ENCODE measurements at regions not wholly inside any gene's neighbourhood (a gene's known extent, or its start where the extent isn't known, plus 50 kb on each side); places are given as distances from the start of the nearest gene placed in this dataset.

DNA sequence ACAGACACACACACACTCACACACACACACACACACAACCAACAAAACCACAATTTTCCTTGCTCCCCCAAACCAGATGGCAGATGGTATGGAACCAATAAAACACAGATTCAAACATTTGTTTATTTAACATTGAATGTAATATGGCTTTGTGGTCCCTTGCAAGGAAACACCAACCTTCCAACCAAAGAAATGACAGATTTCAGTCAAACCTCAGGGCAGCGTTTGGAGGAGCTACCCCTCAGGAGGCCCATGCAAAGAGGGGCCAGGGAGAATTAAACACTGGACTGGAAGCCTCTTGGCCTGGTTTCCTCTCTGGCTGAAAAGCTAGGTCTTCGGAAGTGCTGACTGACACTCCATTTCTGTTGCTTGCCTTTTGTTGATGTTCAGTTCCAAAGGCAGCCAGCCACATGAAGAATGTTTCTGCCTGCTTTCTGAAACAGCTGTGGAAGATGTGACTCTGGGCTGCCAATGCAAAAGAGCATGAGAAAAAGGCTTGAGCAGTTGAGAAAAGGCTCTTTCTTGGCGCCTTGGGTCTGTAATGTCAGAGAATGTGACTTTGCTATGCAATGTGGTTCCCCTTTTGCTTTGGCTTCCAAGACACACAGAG, 296.1 kb downstream of the RPLP1 start:
- TF ChIP-seq, protein P1, sequence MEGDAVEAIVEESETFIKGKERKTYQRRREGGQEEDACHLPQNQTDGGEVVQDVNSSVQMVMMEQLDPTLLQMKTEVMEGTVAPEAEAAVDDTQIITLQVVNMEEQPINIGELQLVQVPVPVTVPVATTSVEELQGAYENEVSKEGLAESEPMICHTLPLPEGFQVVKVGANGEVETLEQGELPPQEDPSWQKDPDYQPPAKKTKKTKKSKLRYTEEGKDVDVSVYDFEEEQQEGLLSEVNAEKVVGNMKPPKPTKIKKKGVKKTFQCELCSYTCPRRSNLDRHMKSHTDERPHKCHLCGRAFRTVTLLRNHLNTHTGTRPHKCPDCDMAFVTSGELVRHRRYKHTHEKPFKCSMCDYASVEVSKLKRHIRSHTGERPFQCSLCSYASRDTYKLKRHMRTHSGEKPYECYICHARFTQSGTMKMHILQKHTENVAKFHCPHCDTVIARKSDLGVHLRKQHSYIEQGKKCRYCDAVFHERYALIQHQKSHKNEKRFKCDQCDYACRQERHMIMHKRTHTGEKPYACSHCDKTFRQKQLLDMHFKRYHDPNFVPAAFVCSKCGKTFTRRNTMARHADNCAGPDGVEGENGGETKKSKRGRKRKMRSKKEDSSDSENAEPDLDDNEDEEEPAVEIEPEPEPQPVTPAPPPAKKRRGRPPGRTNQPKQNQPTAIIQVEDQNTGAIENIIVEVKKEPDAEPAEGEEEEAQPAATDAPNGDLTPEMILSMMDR (IDR thresholded peaks at IDR 0.05): no peak
- TF ChIP-seq POLR2A (IDR thresholded peaks at IDR 0.05): no peak
- no peak for TF ChIP-seq POLR2AphosphoS5 (IDR thresholded peaks at IDR 0.05; ENCODE audit: insufficient read depth in 1 of 2, low read depth in 1 of 2)

All from vagina (tissue), 2 donors.